PC-9 (cell line): ENCODE measurements at regions not wholly inside any gene's neighbourhood (a gene's known extent, or its start where the extent isn't known, plus 50 kb on each side); places are given as distances from the start of the nearest gene placed in this dataset.

Experiments used
- BruUV-seq: library from RNA; stranded (reverse); fragments of 400-500 nt; replicated peaks from 2 replicates; lab custom pipeline; 2021; lab: Mats Ljungman, UMichigan
- CTCF ChIA-PET: fragments of 300-600 bp; sonication (Branson Sonifier 250); formaldehyde crosslinking; loops from one replicate; lab custom pipeline; 2022; ENCODE audit warnings: antibody characterized with exemption; lab: Charles Lee
- POLR2A ChIA-PET: fragments of 300-600 bp; sonication (Branson Sonifier 250); formaldehyde crosslinking; loops from one replicate; lab custom pipeline; 2022; ENCODE audit warnings: antibody characterized with exemption; ENCODE audit not compliant: unreplicated experiment; lab: Charles Lee
- DNase-seq, 2 experiments: peaks; one replicate each; pipeline versions ENCODE4 v3.0.0 to v3.0.0-alpha.2; 2015 to 2022; ENCODE audit warnings: mixed read lengths in 1 of 2
- H2AFZ ChIP-seq: fragments of 200-600 bp; sonication (generic); 2 replicates; pipeline ENCODE4 v1.8.1; 2017; ENCODE audit warnings: antibody characterized with exemption
- H3F3A ChIP-seq: fragments of 200-600 bp; sonication (generic); 2 replicates; pipeline ENCODE4 v1.8.1; 2017; ENCODE audit warnings: antibody characterized with exemption, mild to moderate bottlenecking, low read depth; ENCODE audit not compliant: insufficient read depth
- H3K27ac ChIP-seq: fragments of 200-600 bp; sonication (generic); 2 replicates; pipeline ENCODE4 v1.6.1; 2016; ENCODE audit warnings: mixed run types
- H3K27me3 ChIP-seq: fragments of 200-600 bp; sonication (generic); 2 replicates; pipeline ENCODE4 v1.6.1; 2016; ENCODE audit warnings: low read depth, mixed run types; ENCODE audit not compliant: insufficient read depth
- H3K36me3 ChIP-seq: fragments of 200-600 bp; sonication (generic); 2 replicates; pipeline ENCODE4 v1.6.1; 2016; ENCODE audit warnings: low read depth, mixed run types
- H3K4me1 ChIP-seq: fragments of 200-600 bp; sonication (generic); replicated peaks from 2 replicates; pipeline ENCODE4 v1.6.1; 2016; ENCODE audit warnings: mixed run types; ENCODE audit not compliant: insufficient read depth
- H3K4me2 ChIP-seq: fragments of 200-600 bp; sonication (generic); 2 replicates; pipeline ENCODE4 v1.6.1; 2017; ENCODE audit warnings: mixed run types
- H3K4me3 ChIP-seq: fragments of 200-600 bp; sonication (generic); 2 replicates; pipeline ENCODE4 v1.6.1; 2016; ENCODE audit warnings: mixed run types
- H3K79me2 ChIP-seq: fragments of 200-600 bp; sonication (generic); 2 replicates; pipeline ENCODE4 v1.6.1; 2017; ENCODE audit warnings: low read depth, mixed run types
- H3K9me2 ChIP-seq: fragments of 200-600 bp; sonication (generic); 2 replicates; pipeline ENCODE4 v1.8.1; 2017; ENCODE audit warnings: mild to moderate bottlenecking; ENCODE audit not compliant: insufficient read depth
- H3K9me3 ChIP-seq: fragments of 200-600 bp; sonication (generic); 2 replicates; pipeline ENCODE4 v1.8.1; 2016; ENCODE audit warnings: low read depth; ENCODE audit not compliant: insufficient read depth
- H4K20me1 ChIP-seq: fragments of 200-600 bp; sonication (generic); 2 replicates; pipeline ENCODE4 v1.8.1; 2017; ENCODE audit not compliant: insufficient read depth
- EZH2 ChIP-seq: fragments of 200-600 bp; sonication (generic); IDR thresholded peaks from 2 replicates; pipeline ENCODE4 v1.8.0; 2017; ENCODE audit warnings: antibody characterized with exemption, low read depth
- intact Hi-C: fragments of 100-400 bp; cut with micrococcal nuclease; formaldehyde crosslinking; loops from one replicate; pipeline ENCODE4 v1.10.0; 2022; ENCODE audit not compliant: unreplicated experiment
- TF ChIP-seq, protein P1 (sequence below): fragments of 200-600 bp; sonication (generic); conservative IDR thresholded peaks from 2 replicates; pipeline ENCODE4 v1.6.1; 2017; ENCODE audit warnings: mixed run types, antibody characterized with exemption, mild to moderate bottlenecking, moderate library complexity

DNA sequence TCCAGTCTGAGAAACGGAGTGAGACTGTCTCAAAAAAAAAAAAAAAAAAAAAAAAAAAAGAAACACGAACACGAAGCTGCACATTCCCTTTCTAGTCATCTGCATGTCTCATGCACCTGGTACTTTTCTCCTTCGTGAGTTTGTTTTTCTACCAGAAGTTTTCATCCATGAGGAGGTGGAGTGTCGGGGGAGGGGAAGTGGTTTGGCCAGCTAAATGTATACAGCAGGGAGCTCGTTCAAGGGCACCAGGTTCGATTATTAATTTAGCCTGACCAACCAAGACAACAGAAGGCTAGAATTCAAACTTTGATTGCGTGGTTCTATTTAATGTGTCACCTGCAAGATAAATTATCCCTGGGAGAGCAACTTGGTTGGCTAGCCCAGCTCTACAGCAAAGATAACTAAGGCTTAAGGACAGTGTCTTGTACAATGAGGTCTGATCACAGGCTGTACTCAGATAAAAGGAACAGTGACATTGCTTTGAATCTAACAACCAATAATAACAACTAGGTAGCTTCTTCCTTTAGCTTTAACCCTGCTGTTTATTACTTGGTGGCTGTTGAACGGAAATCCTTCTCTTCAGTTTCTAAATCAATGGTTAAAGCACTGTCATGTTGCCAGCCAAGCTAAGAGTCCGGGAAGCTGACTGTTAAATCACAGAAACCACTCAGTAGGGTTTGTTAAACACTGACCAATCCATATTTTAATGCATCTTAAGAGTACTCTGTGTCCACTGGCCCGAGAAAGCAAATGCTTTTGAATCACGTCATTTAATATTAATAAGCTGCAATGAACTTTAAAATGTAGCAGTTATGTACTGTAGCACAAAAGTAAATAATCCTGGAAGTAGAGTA, 98.4 kb upstream of the STARD13 start:
- intact Hi-C loops: no loop called here
- no peak overlapping the region for H3K27ac ChIP-seq
- no peaks in the 10 kb centered on the region for H3K36me3 ChIP-seq
- H3F3A ChIP-seq: no peaks in the 10 kb centered on the region
- no peak overlapping the region for H2AFZ ChIP-seq
- H3K4me2 ChIP-seq: no peak overlapping the region
- TF ChIP-seq, protein P1, sequence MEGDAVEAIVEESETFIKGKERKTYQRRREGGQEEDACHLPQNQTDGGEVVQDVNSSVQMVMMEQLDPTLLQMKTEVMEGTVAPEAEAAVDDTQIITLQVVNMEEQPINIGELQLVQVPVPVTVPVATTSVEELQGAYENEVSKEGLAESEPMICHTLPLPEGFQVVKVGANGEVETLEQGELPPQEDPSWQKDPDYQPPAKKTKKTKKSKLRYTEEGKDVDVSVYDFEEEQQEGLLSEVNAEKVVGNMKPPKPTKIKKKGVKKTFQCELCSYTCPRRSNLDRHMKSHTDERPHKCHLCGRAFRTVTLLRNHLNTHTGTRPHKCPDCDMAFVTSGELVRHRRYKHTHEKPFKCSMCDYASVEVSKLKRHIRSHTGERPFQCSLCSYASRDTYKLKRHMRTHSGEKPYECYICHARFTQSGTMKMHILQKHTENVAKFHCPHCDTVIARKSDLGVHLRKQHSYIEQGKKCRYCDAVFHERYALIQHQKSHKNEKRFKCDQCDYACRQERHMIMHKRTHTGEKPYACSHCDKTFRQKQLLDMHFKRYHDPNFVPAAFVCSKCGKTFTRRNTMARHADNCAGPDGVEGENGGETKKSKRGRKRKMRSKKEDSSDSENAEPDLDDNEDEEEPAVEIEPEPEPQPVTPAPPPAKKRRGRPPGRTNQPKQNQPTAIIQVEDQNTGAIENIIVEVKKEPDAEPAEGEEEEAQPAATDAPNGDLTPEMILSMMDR: no peak
- no peak for TF ChIP-seq EZH2
- no peaks in the 10 kb centered on the region for H3K9me2 ChIP-seq
- H3K27me3 ChIP-seq: no peaks in the 10 kb centered on the region
- BruUV-seq: no TSS peak
- DNase-seq: no peak
- CTCF ChIA-PET: no interaction called here
- H3K4me1 ChIP-seq: no peaks in the 10 kb centered on the region
- H3K4me3 ChIP-seq: no peak overlapping the region
- H3K79me2 ChIP-seq: no peaks in the 10 kb centered on the region
- POLR2A ChIA-PET: no interaction called here
- H4K20me1 ChIP-seq: no peaks in the 10 kb centered on the region
- H3K9me3 ChIP-seq: no peaks in the 10 kb centered on the region

DNA sequence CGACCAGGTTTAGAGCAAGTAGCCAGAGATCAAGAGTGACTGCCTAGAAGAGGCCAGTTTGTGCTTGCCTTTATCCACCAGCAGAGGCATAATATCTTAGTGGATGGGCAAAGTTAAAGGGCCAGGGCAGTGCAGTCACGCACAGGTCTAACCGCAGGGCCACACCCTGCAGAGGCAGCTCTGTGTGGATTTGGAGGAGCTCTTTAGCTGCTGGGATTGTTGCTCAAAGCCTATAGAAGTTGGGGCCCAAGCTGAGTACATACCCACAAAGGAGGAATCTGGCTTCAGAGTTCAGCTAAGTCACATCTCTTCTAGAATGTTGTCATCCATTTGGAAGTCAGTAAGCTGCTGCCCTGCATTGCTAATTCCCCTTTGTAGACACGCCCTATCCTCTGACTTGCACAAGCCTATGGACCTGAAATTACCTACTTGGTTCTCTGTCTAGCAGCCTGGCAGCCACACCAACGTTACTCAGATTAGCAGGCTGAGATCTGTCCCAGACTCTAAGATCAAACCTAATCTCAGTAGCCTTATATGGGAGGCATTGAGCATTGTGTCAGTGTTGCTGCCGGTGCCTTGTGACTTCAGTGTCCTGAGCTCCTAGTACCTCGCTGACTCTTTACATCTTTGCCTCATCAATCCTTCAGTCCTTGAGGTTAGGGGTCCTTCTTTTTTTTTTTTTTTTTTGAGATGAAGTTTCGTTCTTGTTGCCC, 102.9 kb upstream of the STARD13 start:
- DNase-seq: peak; percentile 31 to 49
- no TSS peak for BruUV-seq
- no peak overlapping the region for H3K4me3 ChIP-seq
- H3K79me2 ChIP-seq: no peaks in the 10 kb centered on the region
- no peaks in the 10 kb centered on the region for H3K36me3 ChIP-seq
- intact Hi-C loops: no loop called here
- H3K9me2 ChIP-seq: no peaks in the 10 kb centered on the region
- H3K4me2 ChIP-seq: no peak overlapping the region
- H3K9me3 ChIP-seq: no peaks in the 10 kb centered on the region
- no peak overlapping the region for H3K27ac ChIP-seq
- POLR2A ChIA-PET: interaction anchor here (0.6 kb wide), 2 partner anchors 12 to 1120 kb away, joined by 4 read pairs; no protein-coding TSS in a partner anchor
- H3K27me3 ChIP-seq: no peaks in the 10 kb centered on the region
- no peaks in the 10 kb centered on the region for H3K4me1 ChIP-seq
- TF ChIP-seq EZH2: no peak
- CTCF ChIA-PET: no interaction called here
- no peaks in the 10 kb centered on the region for H3F3A ChIP-seq
- no peak overlapping the region for H2AFZ ChIP-seq
- no peaks in the 10 kb centered on the region for H4K20me1 ChIP-seq

- POLR2A ChIA-PET: interaction anchor here (0.6 kb wide), 1 partner anchor 219 kb away, joined by 3 read pairs; no protein-coding TSS in a partner anchor
- no peak overlapping the region for H3K4me3 ChIP-seq
- H3K9me2 ChIP-seq: no peaks in the 10 kb centered on the region
- H3F3A ChIP-seq: no peaks in the 10 kb centered on the region
- no peaks in the 10 kb centered on the region for H4K20me1 ChIP-seq
- H3K36me3 ChIP-seq: no peaks in the 10 kb centered on the region
- H3K79me2 ChIP-seq: no peaks in the 10 kb centered on the region
- CTCF ChIA-PET: no interaction called here
- H3K27me3 ChIP-seq: no peaks in the 10 kb centered on the region
- no peak overlapping the region for H3K27ac ChIP-seq
- no peaks in the 10 kb centered on the region for H3K9me3 ChIP-seq
- H3K4me2 ChIP-seq: no peak overlapping the region
- no TSS peak for BruUV-seq
- TF ChIP-seq EZH2: no peak
- TF ChIP-seq, protein P1: no peak
- H3K4me1 ChIP-seq: no peaks in the 10 kb centered on the region
- intact Hi-C loops: no loop called here
- DNase-seq: no peak
- H2AFZ ChIP-seq: no peak overlapping the region
Observed at GRCh38 chr13:33392794-33393405, 107.3 kb upstream of the STARD13 start.
